ENCODE measurements at regions not wholly inside any gene's neighbourhood (a gene's known extent, or its start where the extent isn't known, plus 50 kb on each side); places are given as distances from the start of the nearest gene placed in this dataset.

GRCh38 chr7:106180721-106181120 lies 68.6 kb upstream of the SYPL1 start:
- TF ChIP-seq CTCF (IDR thresholded peaks at IDR 0.05), result no peak
- no peak for TF ChIP-seq POLR2A (IDR thresholded peaks at IDR 0.05)

Measured in thyroid gland (tissue), 4 donors.